Dedifferentiated amniotic fluid mesenchymal stem cell (primary cell): ENCODE measurements at regions not wholly inside any gene's neighbourhood (a gene's known extent, or its start where the extent isn't known, plus 50 kb on each side); places are given as distances from the start of the nearest gene placed in this dataset.

Source experiments
- DNase-seq: peaks from one replicate; pipeline ENCODE4 v3.0.0-alpha.2; 2016; ENCODE audit errors: extremely low spot score

DNA sequence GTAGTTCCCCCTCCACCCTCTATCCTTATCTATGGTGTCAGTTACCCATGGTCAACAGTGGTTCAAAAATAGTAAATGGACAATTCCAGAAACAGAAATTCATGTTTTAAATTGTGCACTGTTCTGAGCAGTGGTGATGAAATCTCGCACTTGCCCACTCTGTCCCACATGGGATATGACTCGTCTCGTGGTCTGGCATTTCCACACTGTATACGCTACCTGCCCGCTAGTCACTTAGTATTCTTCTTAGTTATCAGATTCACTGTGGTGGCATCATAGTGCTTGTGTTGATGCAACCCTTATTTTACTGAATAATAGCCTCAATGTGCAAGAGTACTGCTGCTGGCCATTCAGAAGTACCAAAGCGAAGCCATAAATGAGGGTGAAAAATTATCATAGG lies 507.0 kb downstream of the SNAPC1 start:
- no peak for DNase-seq

DNA sequence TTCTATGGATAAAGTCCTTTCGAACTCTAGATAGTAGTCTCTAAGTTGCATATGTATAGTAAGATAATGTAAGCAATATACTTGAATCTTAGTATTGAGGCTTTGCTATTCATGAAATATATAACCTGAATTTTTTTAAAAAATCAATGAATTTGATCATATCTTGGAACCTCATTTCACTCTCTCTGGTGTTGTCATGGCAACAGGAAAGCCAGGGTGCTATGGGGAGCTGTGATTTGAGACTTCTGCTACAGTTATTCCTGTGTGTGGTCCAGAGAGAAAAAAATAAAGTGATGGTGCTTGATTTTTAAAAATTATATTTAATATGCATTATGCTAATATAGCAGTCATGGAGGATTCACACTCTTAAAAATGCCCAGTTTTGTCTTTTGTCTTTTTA lies 508.0 kb downstream of the SNAPC1 start:
- DNase-seq, result no peak

DNA sequence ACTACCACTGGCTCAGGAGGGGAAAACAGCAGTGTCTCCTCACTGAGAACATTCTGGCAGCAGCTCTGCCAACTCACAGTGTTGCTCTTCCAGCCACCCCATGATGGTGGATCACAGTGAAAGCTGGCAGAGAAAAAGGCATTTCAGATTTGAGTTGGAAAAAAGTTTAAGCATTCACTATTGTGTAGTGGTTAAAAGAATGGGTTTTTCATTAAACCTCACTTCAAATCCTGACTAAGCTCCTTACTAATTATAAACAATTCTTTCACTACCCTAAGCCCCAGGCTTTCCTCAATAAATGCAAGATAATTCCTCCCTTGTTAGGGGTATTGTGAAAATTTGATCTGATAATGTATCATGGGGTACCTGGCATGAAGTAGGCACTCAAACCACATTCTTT lies 518.1 kb downstream of the SNAPC1 start:
- no peak for DNase-seq

DNA sequence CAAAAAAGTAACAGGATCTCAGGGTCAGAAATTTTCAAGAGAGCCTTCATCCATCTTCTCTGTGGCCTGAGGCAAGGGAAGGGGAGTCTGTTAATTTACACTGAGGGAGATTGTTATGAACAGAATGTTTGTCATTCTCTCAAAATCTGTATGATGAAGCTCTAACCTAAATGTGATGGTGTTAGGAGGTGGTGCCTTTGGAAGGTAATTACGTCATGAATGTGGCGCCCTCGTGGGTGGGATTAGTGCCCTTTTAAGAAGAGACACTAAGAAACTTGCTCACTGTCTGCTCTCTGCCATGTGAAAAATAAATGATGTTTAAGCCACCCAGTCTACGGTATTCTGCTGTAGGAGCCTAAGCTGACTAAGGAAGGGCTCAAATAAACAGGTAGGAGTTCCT lies 521.6 kb downstream of the SNAPC1 start:
- no peak for DNase-seq

DNA sequence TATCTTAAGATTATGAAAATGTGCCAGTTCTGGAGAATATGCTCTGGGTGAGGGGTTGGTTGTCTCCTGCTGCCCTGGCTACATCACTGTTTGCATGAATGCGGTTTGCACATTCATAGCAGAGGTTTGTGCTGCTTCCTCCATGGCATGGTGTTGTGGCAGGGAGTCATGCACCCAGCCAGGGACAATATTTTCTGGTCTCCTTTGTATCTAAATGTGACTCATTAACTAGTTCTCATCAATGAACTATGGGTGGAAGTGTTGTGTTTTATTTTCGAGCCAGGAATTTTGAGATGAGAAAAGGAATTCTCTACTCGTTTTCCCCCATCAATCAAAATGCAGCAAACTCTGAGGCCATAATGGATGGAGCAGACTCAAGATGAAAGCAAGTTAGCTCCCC lies 527.3 kb downstream of the SNAPC1 start:
- DNase-seq, result no peak

DNA sequence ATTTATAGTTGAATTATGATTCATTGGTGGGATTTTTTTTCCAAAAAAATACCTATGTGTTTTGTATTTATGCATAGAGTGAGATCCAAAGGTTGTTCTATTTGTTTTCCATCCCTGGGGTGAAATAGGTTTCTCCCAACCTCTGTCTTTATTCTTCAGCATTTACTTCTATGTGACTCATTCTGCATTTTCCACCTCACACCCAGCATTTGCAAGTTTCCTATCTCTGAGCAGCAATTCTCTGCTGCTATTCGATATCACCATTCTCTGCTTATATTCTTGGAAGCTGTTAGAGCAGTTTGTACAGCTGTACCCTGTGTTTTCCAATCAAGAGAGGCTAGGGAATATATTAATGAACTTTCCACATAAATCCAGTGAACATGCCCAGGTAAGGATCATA lies 538.9 kb downstream of the SNAPC1 start:
- no peak for DNase-seq

DNA sequence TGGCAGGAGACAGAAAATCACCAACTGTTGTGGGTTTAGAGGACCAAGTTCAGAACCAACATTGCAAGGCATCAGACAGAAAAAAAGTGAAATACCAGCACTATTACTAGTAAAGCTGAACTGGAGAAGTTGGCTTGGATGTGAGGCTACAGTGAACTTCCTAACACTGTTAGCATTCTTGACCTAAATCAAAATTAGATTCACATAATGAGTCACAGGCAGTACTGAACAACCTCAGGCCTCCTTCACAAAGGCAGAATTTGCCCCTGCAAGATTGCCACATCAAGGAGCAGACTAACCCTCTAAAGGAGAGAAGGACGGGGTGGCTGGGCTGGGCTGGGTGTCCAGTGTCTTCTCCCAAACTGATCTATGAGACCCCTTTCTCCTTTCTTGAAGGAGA lies 539.7 kb downstream of the SNAPC1 start:
- DNase-seq, result peak; percentile 25

DNA sequence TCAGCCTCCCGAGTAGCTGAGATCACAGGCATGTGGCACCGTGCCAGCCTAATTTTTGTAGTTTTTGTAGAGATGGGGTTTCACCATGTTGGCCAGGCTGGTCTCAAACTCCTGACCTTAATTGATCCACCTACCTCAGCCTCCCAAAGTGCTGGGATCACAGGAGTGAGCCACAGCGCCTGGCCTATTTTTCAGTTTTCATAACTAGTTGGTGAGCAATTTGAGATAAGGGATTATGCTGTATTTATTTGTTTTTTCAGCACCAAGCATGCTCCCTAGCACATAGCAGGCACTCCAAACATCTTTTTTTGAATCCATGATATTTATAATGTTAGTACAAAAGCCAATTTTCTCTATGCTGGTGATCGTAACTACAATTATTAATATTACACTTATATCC lies 541.2 kb downstream of the SNAPC1 start:
- no peak for DNase-seq

DNA sequence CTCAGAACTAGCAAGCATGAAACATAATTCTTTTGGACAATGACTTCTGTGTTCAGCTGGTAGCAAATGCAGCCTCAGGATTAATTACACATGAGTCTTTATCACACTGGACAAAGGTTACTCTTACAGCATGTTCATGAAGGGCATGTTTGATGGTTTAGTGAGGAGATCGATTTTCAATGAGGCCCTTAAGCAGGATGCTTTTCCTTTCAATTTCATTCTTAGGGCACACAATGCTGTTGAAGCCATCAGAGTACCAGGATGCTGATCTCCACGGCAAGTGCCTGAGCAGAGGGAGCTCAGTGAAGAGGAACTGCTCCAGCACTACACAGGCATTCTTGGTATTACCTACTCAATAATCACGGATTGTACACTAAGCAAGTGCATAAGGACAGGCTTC lies 542.0 kb downstream of the SNAPC1 start:
- no peak for DNase-seq

DNA sequence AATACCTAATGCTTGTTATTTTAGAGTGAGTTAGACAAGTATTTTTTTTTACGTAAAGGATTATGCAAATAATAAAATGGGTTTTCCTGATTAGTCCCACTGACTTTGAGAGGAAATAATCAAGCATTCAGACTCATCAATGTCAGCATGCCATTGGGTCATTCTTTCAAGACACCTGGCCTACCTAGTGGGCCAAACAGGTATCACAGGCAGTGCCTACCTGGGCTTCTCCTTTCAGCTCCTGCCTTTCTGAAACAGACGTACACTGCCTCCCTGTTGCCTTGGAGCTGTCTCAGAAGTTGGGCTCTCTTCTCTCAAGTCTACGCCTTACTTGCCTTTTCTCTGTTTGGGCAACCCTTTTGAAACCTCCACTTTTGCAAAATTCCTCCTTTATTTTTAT lies 545.6 kb downstream of the SNAPC1 start:
- DNase-seq, result no peak

DNA sequence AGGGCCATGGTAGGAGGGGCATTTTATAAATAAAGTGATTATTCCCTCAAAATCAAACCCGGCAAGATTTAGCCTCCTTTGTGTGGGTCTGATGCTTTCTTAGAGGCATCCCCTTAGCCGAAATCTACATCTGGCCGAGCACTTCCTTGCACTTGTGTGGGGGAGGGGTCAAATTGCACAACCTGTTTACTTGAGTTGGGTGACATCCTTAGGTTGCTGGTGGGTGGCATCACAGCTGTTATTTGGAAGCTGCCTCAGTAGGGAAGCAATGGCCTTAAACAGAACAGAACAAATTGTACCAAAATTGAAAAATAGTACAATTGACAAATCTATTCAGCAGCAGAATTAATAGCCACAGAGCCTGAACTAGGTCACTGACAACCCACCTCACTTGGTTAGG lies 546.1 kb downstream of the SNAPC1 start:
- DNase-seq, result no peak

DNA sequence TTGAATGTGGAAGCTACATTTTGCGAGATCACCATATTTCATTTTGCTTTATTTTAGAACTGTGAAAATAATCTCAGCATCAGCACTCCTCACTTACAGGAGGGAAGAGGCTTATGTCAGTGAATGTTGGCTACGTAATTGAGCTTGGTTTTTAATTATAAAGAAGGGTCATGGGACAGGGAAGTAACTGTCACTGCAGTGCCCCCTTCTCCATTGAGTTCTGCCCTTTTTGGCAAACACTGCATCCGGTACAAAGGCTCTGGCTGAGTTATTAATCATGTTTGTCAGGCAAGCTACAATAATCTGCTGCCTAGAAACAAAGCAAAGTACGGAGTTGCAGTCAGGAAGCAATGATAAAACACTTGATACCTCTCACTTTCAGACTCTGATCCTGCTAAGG lies 546.7 kb downstream of the SNAPC1 start:
- no peak for DNase-seq

DNA sequence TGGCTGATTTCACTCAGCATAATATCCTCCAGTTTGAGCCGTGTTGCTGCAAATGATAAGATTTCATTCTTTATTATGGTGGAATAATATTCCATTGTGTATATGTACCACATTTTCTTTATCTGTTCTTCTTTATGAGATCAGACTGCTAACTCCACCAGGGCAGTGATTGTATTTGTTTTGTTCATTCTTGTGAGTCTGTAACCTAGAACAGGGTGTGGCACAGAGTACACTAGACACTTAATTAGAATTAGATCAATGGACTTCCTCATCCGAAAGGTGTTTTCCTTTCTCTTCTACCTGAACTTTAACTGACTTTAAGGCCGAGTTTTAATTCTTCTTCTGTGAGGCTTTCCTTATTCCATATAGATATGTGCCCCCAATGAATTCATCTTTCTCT lies 551.0 kb downstream of the SNAPC1 start:
- no peak for DNase-seq

DNA sequence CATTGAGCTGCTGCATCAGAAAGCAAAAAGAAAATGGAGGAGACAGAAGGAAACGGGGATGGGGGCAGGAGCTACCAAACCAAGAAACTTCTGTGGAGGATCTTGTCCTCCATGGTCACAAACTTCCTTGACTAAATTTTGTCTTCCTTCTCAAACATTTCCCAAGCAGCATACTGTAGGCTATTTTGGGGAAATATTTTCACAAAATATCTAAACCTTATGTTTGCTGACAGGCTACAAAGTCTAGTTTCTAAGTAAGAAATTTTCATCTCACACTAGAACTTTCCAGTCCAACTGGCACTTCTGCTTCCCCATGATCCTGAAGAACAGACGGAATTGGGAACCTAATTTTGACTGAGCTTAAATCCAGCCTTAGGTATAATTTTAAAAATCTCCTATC lies 552.0 kb downstream of the SNAPC1 start:
- no peak for DNase-seq

DNA sequence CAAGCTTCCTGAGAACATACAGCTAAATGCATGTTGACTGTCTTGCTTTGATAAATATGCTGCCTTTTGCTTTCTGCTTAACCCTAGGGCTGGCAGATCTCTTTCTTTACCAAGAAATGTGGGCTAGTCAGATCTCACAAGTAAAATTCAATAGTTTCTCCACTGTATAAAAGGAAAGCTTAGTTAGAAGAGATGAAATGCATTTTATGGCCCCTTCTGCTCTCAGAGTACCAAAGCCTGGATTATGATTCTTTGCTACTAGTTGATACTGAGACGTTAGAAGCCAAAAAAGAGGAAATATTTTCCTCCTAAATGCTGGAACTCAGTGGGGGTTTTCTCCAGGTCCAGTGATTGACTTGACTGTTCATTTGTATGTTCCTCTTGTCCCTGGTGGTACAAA lies 552.7 kb downstream of the SNAPC1 start:
- DNase-seq, result no peak

DNA sequence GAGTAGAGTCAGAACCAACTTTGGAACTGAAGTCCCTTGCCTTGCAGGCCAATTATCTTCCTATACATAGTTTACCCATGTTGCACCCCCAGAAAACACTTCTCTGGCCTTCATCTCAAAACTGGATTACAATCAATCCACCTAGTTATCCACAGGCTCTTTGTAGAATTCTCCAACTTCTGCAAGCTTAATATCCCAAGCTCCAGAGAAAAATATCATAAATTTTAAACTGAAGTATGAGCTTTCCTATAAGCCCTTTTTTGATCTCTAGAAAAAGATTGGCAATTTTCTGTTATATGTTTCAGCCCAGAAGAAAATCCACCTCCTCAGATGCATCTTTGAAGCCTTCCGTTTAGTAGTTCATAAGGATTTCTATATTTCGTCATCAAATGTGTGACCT lies 553.4 kb downstream of the SNAPC1 start:
- no peak for DNase-seq

DNA sequence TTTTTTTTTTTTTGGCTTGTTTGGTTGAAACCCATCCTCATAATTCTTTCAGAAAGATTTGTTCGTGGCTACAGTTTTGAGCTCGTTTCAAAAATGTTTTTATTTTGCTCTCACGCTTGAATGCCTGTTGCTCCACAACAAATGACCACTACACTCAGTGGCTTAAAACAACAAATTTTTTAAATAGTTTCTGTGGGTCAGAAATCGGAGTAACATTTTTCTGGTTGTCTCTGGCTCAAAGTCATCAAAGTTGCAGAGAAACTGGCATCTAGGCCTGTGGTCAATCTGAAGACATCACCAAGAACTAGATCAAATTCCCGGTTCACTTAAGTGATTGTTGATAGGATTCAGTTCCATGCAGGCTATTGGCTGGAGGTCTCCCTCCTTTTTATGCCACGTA lies 560.0 kb downstream of the SNAPC1 start:
- DNase-seq, result no peak

DNA sequence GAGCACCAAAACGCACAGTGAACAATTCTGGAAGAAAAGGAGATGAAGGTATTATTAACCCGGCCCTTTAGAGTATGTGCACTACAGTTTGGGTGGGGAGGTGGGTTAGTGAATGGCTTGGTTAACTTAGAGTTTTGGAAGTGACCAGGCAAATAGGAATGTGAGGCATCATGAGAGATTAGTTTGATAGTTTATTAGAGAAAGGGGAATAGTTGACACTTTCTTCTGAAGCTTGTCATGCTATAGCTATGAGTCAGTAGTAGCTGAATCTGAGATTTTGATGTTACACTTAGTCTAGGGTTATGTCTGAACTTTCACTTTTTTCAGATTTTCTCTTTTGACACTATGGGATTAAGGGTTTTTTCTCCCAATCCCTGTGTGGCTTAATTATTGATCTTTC lies 567.2 kb downstream of the SNAPC1 start:
- DNase-seq, result peak; percentile 22

DNA sequence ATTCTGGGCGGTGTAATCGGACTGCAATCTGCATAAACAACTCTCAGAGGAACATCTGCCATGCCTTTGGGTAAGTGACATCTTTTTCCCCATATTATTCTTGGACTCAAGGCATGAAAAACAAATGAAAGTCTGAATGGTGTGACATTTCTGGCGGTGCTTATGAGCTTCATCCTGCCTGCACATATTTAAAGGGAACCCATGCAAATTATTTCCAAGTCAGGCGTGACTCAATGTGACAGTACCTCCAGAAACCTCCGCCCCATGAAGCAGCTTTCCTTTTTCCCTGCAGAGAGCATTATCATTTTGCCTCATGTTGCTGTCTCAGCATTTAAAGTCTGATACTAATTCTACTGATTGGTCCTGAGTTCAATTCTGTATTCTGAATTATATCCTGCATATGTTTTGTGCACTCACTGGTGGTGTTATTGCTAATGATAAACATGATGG lies 585.4 kb downstream of the SNAPC1 start:
- DNase-seq, result no peak

DNA sequence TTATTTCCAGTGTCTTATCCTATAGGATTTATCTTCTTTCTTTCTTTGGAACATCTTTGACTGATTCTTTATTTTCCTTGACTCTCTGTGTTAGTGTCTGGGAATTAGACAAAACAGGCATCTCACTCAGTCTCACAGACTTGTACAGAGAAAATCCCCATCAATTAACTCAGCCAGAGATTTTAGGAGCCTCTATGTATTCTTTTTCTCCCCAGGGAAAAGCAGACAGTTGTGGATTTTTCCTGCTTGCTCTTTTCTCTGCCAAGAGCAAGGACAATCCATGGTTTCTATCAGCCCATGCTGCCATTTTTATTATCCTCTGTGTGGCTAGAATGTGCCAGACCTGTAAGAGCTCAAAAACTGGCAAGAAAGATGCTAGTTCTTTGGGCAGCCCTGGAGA lies 595.1 kb downstream of the SNAPC1 start:
- DNase-seq, result no peak

DNA sequence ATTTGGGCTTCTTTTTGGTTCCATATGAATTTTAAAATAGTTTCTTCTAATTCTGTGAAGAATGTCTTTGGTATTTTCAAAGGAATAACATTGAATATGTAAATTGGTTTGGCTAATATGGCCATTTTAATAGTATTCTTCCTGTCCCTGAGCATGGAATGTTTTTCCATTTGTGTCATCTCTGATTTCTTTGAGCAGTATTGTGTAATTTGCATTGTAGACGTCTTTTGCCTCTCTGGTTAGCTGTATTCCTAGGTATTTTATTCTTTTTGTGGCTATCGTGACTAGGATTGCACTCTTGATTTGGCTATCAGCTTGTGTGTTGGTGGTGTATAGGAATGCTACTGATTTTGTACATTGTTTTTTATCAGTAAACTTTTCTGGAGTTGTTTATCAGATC lies 601.9 kb downstream of the SNAPC1 start:
- DNase-seq, result no peak

DNA sequence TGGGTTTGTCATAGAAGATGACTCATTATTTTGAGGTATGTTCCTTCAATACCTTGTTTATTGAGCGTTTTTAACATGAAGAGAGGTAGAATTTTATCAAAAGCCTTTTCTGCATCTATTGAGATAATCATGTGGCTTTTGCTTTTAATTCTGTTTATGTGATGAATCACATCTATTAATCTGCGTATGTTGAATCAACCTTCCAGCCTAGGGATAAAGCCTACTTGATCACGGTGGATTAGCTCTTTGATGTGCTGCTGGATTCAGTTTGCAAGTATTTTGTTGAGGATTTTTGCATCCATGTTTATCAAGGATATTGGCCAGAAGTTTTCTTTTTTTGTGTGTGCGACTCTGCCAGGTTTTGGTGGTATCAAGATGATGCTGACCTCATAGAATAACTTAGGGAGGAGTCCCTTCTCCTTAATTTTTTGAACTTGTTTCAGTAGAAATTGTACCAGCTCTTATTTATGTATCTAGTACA lies 602.6 kb downstream of the SNAPC1 start:
- DNase-seq, result no peak

DNA sequence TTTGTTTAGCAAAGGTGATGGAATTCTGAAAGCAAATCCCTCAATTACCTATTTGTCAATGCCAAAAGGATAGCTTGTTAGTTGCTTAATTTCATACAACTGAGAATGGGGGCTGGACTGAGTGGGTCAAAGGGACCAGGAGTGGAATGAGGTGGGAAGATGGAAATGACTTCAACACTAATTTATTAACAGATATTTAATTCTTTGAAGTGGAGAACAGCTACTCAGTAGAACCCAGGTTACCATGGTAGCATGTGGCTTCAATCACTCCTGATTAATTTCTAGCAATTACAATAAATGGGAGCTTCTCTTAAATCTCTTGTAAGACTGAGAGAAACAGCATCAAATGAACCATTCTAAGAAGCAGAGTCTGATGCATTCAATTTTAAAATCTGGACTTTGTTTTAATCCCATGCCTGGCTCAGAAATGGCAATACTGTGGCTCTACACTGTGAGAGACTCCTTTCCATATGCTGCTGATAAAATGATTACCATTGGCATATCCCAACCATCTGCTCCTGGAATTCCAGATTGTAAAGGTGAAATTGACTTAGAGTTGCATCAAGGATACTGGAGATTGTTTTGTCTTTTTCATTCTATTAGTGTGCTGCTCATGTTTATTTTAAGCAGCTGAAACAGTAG lies 607.8 kb downstream of the SNAPC1 start:
- no peak for DNase-seq

DNA sequence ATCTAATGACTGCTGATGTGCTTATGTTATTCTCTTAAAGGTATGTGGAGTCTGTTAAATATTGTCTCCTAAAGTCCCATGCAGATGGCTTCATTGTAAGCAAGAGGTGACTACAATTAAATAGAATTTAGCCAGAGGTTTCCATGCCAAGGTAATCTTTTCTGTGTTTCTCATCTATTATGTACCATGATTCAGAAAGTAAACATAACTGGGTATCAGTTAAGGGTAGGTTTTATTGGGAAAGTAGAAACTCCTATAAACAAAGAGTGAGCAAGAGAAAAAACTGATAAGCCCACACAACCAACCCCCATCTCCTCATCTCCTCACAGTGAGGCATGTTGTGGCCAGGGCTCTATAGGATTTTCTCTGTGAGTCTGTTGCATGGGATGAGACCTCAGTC lies 611.7 kb downstream of the SNAPC1 start:
- no peak for DNase-seq
